H9 (cell line): ENCODE measurements at regions not wholly inside any gene's neighbourhood (a gene's known extent, or its start where the extent isn't known, plus 50 kb on each side); places are given as distances from the start of the nearest gene placed in this dataset.

Experiments used
- DNase-seq: peaks from one replicate; pipeline ENCODE4 v3.0.0-alpha.2; 2017
- H2AFZ ChIP-seq: one replicate; pipeline ENCODE4 v1.6.1; 2013; ENCODE audit warnings: mild to moderate bottlenecking, low read length, control low read depth, moderate library complexity
- H2AK5ac ChIP-seq: 2 replicates; pipeline ENCODE4 v1.6.1; 2013; ENCODE audit warnings: low read length, control low read depth, mixed read lengths; ENCODE audit not compliant: insufficient read length
- H2BK120ac ChIP-seq: one replicate; pipeline ENCODE4 v1.6.1; 2013; ENCODE audit warnings: low read depth, mild to moderate bottlenecking, low read length, control low read depth, inconsistent platforms; ENCODE audit not compliant: poor library complexity, severe bottlenecking
- H2BK12ac ChIP-seq: 2 replicates; pipeline ENCODE4 v1.6.1; 2013; ENCODE audit warnings: low read length, control low read depth, mixed read lengths, low read depth; ENCODE audit not compliant: insufficient read length
- H2BK15ac ChIP-seq: 2 replicates; pipeline ENCODE4 v1.6.1; 2013; ENCODE audit warnings: low read depth, low read length, control low read depth
- H2BK20ac ChIP-seq: one replicate; pipeline ENCODE4 v1.6.1; 2013; ENCODE audit warnings: low read depth, mild to moderate bottlenecking, low read length, control low read depth, inconsistent platforms; ENCODE audit not compliant: poor library complexity, severe bottlenecking
- H2BK5ac ChIP-seq: 2 replicates; pipeline ENCODE4 v1.6.1; 2013; ENCODE audit warnings: low read length, control low read depth, mixed read lengths; ENCODE audit not compliant: insufficient read length
- H3K14ac ChIP-seq: 2 replicates; pipeline ENCODE4 v1.6.1; 2013; ENCODE audit warnings: low read length, control low read depth; ENCODE audit not compliant: insufficient read depth
- H3K18ac ChIP-seq: 2 replicates; pipeline ENCODE4 v1.6.1; 2013; ENCODE audit warnings: low read depth, mild to moderate bottlenecking, mixed read lengths, low read length, control low read depth; ENCODE audit not compliant: insufficient read length
- H3K23ac ChIP-seq: 2 replicates; pipeline ENCODE4 v1.6.1; 2013; ENCODE audit warnings: low read length, control low read depth, mixed read lengths, low read depth; ENCODE audit not compliant: insufficient read length
- H3K23me2 ChIP-seq: 2 replicates; pipeline ENCODE4 v1.6.1; 2013; ENCODE audit warnings: low read depth, mild to moderate bottlenecking, mixed read lengths, low read length, control low read depth; ENCODE audit not compliant: insufficient read length, poor library complexity, severe bottlenecking
- H3K27ac ChIP-seq: 2 replicates; pipeline ENCODE4 v1.5.1; 2013; ENCODE audit warnings: low read length, control low read depth, mixed read lengths, low read depth; ENCODE audit not compliant: insufficient read length
- H3K27me3 ChIP-seq: 2 replicates; pipeline ENCODE4 v1.6.1; 2013; ENCODE audit warnings: low read length, control low read depth, inconsistent platforms; ENCODE audit not compliant: insufficient read depth
- H3K4ac ChIP-seq: 2 replicates; pipeline ENCODE4 v1.6.1; 2013; ENCODE audit warnings: low read depth, mild to moderate bottlenecking, control low read depth, inconsistent platforms, low read length, moderate library complexity
- H3K4me1 ChIP-seq: 2 replicates; pipeline ENCODE4 v1.6.1; 2013; ENCODE audit warnings: low read length, control low read depth, inconsistent platforms; ENCODE audit not compliant: insufficient read depth
- H3K4me2 ChIP-seq: 2 replicates; pipeline ENCODE4 v1.6.1; 2013; ENCODE audit warnings: low read length, control low read depth, mixed read lengths; ENCODE audit not compliant: insufficient read length, insufficient read depth
- H3K56ac ChIP-seq: 2 replicates; pipeline ENCODE4 v1.6.1; 2013; ENCODE audit warnings: low read depth, mild to moderate bottlenecking, mixed read lengths, low read length, control low read depth; ENCODE audit not compliant: insufficient read length
- H3K79me1 ChIP-seq: 2 replicates; pipeline ENCODE4 v1.6.1; 2013; ENCODE audit warnings: low read depth, mild to moderate bottlenecking, moderate library complexity, low read length, control low read depth, inconsistent platforms; ENCODE audit not compliant: insufficient read depth, poor library complexity, severe bottlenecking
- H3K79me2 ChIP-seq: 2 replicates; pipeline ENCODE4 v1.6.1; 2013; ENCODE audit warnings: low read length, control low read depth, inconsistent platforms; ENCODE audit not compliant: insufficient read depth
- H3K9ac ChIP-seq: 2 replicates; pipeline ENCODE4 v1.6.1; 2013; ENCODE audit warnings: low read length, control low read depth, mixed read lengths; ENCODE audit not compliant: insufficient read length; ENCODE audit errors: extremely low read depth
- H3K9me3 ChIP-seq: one replicate; pipeline ENCODE4 v1.6.1; 2013; ENCODE audit warnings: low read depth, low read length, inconsistent platforms; ENCODE audit not compliant: control insufficient read depth
- H3T11ph ChIP-seq: one replicate; pipeline ENCODE4 v1.6.1; 2013; ENCODE audit warnings: mild to moderate bottlenecking, low read length, control low read depth, inconsistent platforms
- H4K20me1 ChIP-seq: one replicate; pipeline ENCODE4 v1.6.1; 2013; ENCODE audit not compliant: control insufficient read depth, insufficient read length, insufficient read depth
- H4K5ac ChIP-seq: 2 replicates; pipeline ENCODE4 v1.6.1; 2013; ENCODE audit warnings: low read depth, mild to moderate bottlenecking, mixed read lengths, low read length, control low read depth; ENCODE audit not compliant: insufficient read length
- H4K8ac ChIP-seq: replicated peaks from 2 replicates; pipeline ENCODE4 v1.6.1; 2013; ENCODE audit warnings: low read length, control low read depth, mixed read lengths, low read depth; ENCODE audit not compliant: insufficient read length
- H4K91ac ChIP-seq: 2 replicates; pipeline ENCODE4 v1.6.1; 2013; ENCODE audit warnings: low read depth, mild to moderate bottlenecking, moderate library complexity, mixed read lengths, low read length, control low read depth; ENCODE audit not compliant: insufficient read length
- H3K27ac Mint-ChIP-seq, 3 experiments: 2 replicates in 2 of 3; 3 replicates in 1 of 3; pipeline ENCODE4 v1.8.0; 2020 to 2021; ENCODE audit warnings: mixed read lengths in 3 of 3, mild to moderate bottlenecking in 1 of 3, moderate library complexity in 1 of 3
- H3K27me3 Mint-ChIP-seq: 2 replicates; pipeline ENCODE4 v1.8.0; 2021; ENCODE audit warnings: low read depth, mild to moderate bottlenecking, moderate library complexity, mixed read lengths
- H3K36me3 Mint-ChIP-seq, 3 experiments: 2 replicates in 2 of 3; 3 replicates in 1 of 3; pipeline ENCODE4 v1.8.0; 2020 to 2021; ENCODE audit warnings: low read depth in 3 of 3, mixed read lengths in 3 of 3; ENCODE audit not compliant: insufficient read depth in 1 of 3
- H3K4me1 Mint-ChIP-seq, 2 experiments: 2 replicates each; pipeline ENCODE4 v1.8.0; 2020; ENCODE audit warnings: mixed read lengths in 2 of 2
- H3K4me3 Mint-ChIP-seq, 2 experiments: 2 replicates in 1 of 2; 3 replicates in 1 of 2; pipeline ENCODE4 v1.8.0; 2020 to 2021; ENCODE audit warnings: mild to moderate bottlenecking in 2 of 2, mixed read lengths in 2 of 2, moderate library complexity in 1 of 2
- H3K9me3 Mint-ChIP-seq, 2 experiments: 2 replicates in 1 of 2; 3 replicates in 1 of 2; pipeline ENCODE4 v1.8.0; 2020; ENCODE audit warnings: mild to moderate bottlenecking in 2 of 2, mixed read lengths in 2 of 2, moderate library complexity in 1 of 2
- WGBS: extraction: QIAGEN DNeasy Blood & Tissue Kit; methylation state at CpG from one replicate; pipeline ENCODE4 v1.1.7; 2013; ENCODE audit warnings: missing lambda C conversion rate, low lambda C conversion rate, mixed read lengths; ENCODE audit not compliant: insufficient read length; ENCODE audit errors: extremely low coverage; 5-methylcytosine and 5-hydroxymethylcytosine counted together
- TF ChIP-seq, protein P1 (sequence below): fragments of 200-600 bp; sonication (generic); conservative IDR thresholded peaks from 3 replicates; pipeline ENCODE4 v1.8.0; 2021; ENCODE audit warnings: antibody characterized with exemption, mild to moderate bottlenecking

DNA sequence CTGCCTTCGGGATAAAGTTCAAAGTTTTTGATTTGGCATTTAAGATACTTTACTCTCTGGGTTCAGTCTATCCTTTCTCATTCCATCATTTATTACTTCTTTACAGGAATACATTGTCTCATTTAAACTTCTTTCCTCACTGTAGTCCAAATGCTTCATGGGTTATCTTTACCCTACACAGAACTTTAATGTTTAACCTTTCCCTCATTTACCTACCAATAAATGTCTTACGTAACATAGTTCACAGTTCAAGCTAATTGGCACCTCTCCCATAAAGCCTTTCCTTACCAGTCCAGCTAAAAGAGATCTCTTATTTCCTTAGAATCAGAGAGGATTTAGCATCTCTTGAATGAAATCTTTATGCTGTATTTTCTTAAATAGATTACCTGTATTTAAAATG is 476.3 kb upstream of the SEL1L start:
- peaks cover 0 to 4% (median 0%) of the 10 kb centered on the region in 3 experiments; a peak in 2 of 7 replicates for H3K36me3 Mint-ChIP-seq
- H3K27me3 ChIP-seq = no peaks in the 10 kb centered on the region
- H3K4me2 ChIP-seq = no peak overlapping the region
- H3K14ac ChIP-seq = no peak overlapping the region
- WGBS = no CpG with 5 or more reads among the region's 2 CpGs
- no peaks in the 10 kb centered on the region for H3K23me2 ChIP-seq
- no peak overlapping the region for H3K18ac ChIP-seq
- no peaks in the 10 kb centered on the region for H3K79me1 ChIP-seq
- H3K9me3 Mint-ChIP-seq = peaks cover 9 to 11% of the 10 kb centered on the region in 2 experiments; a peak in 1 of 5 replicates
- no peak overlapping the region for H3K56ac ChIP-seq
- H2BK20ac ChIP-seq = no peak overlapping the region
- no peaks in the 10 kb centered on the region for H3K9me3 ChIP-seq
- no peaks in the 10 kb centered on the region for H3K27me3 Mint-ChIP-seq
- H2BK120ac ChIP-seq = no peak overlapping the region
- DNase-seq = no peak
- no peak overlapping the region for H4K8ac ChIP-seq
- H3K4ac ChIP-seq = no peak overlapping the region
- H2AK5ac ChIP-seq = no peak overlapping the region
- no peak overlapping the region for H3K23ac ChIP-seq
- H3K9ac ChIP-seq = no peak overlapping the region
- no peak overlapping the region for H3K27ac Mint-ChIP-seq
- H4K91ac ChIP-seq = no peak overlapping the region
- no peak overlapping the region for H3K4me3 Mint-ChIP-seq
- H3K4me1 Mint-ChIP-seq = no peaks in the 10 kb centered on the region
- TF ChIP-seq, protein P1, sequence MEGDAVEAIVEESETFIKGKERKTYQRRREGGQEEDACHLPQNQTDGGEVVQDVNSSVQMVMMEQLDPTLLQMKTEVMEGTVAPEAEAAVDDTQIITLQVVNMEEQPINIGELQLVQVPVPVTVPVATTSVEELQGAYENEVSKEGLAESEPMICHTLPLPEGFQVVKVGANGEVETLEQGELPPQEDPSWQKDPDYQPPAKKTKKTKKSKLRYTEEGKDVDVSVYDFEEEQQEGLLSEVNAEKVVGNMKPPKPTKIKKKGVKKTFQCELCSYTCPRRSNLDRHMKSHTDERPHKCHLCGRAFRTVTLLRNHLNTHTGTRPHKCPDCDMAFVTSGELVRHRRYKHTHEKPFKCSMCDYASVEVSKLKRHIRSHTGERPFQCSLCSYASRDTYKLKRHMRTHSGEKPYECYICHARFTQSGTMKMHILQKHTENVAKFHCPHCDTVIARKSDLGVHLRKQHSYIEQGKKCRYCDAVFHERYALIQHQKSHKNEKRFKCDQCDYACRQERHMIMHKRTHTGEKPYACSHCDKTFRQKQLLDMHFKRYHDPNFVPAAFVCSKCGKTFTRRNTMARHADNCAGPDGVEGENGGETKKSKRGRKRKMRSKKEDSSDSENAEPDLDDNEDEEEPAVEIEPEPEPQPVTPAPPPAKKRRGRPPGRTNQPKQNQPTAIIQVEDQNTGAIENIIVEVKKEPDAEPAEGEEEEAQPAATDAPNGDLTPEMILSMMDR = no peak
- no peak overlapping the region for H4K5ac ChIP-seq
- H4K20me1 ChIP-seq = no peaks in the 10 kb centered on the region
- H3K4me1 ChIP-seq = no peaks in the 10 kb centered on the region
- no peak overlapping the region for H2BK15ac ChIP-seq
- no peak overlapping the region for H3T11ph ChIP-seq
- H2BK12ac ChIP-seq = no peak overlapping the region
- no peaks in the 10 kb centered on the region for H3K79me2 ChIP-seq
- no peak overlapping the region for H2BK5ac ChIP-seq
- no peak overlapping the region for H3K27ac ChIP-seq
- no peak overlapping the region for H2AFZ ChIP-seq
